Cardiac fibroblast (primary cell): ENCODE measurements at regions not wholly inside any gene's neighbourhood (a gene's known extent, or its start where the extent isn't known, plus 50 kb on each side); places are given as distances from the start of the nearest gene placed in this dataset.

Source experiments
- DNase-seq, 2 donors: peaks; one replicate each; pipeline versions ENCODE4 v3.0.0 to v3.0.0-alpha.2; 2010; ENCODE audit warnings: low read depth in 2 of 2
- H3K4me3 ChIP-seq, 2 donors: replicated peaks in 1 of 2; 1 replicate in 1 of 2; 2 replicates in 1 of 2; pipeline ENCODE4 v1.5.1; 2011; ENCODE audit warnings: low read depth in 2 of 2, low read length in 2 of 2, mild to moderate bottlenecking in 2 of 2, moderate library complexity in 1 of 2
- CTCF ChIP-seq: IDR thresholded peaks from one replicate; pipeline ENCODE4 v1.5.1; 2011; ENCODE audit warnings: low read depth, mild to moderate bottlenecking, low read length, inconsistent platforms

DNA sequence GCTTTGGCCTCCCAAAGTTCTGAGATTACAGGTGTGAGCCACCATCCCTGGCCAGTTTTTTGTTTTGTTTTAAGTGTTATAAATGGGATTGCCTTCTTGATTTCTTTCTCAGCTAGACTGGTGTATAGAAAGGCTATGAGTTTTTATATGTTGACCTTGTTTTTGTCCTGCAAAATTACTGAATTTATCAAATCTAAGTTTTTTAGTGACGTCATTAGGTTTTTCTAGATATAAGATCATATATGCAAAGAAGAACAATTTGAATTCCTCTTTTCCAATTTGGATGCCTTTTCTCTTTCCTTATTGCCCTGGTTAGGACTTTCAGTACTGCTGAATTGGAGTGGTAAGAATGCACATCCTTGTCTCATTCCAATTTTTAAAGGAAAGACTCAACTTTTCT, 81.3 kb upstream of the MOCS1 start:
- no peak for DNase-seq
- H3K4me3 ChIP-seq, result no peak overlapping the region
- no peak for TF ChIP-seq CTCF

- DNase-seq, result no peak
- H3K4me3 ChIP-seq, result no peak overlapping the region
- TF ChIP-seq CTCF, result no peak
Observed at GRCh38 chr6:40011844-40012243, 77.6 kb upstream of the MOCS1 start.

- no peak for DNase-seq
- no peak overlapping the region for H3K4me3 ChIP-seq
- TF ChIP-seq CTCF, result no peak
Observed at GRCh38 chr6:40000964-40001515, 66.8 kb upstream of the MOCS1 start.

GRCh38 chr6:39999006-39999867, 65.0 kb upstream of the MOCS1 start:
- TF ChIP-seq CTCF, result no peak
- no peak for DNase-seq
- H3K4me3 ChIP-seq, result no peak overlapping the region

DNA sequence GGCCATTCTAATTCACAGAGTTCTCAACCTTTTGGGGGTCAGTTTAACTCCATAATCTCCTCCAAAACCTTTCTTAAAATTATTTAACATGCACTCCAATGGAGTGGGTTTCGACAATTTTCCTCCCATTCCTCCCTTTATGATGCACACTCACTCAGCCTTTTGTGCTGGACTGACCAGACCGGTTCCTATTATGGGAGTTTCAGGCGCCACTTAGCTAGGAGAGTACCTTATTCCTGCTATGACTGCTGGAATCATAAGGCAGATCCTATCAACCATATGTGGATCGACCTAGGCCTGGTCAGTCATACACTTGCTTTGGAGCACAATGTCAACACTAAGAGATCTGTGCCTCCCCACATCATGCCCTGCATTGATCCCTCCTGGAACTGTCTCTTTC, 63.9 kb upstream of the MOCS1 start:
- no peak for TF ChIP-seq CTCF
- DNase-seq, result no peak

GRCh38 chr6:39997101-39997635, 62.9 kb upstream of the MOCS1 start:
- no peak for DNase-seq
- H3K4me3 ChIP-seq, result no peak overlapping the region
- no peak for TF ChIP-seq CTCF

More for the DNA sequence above, 63.9 kb upstream of the MOCS1 start:
- no peak overlapping the region for H3K4me3 ChIP-seq
